HG03432 (cell line): ENCODE measurements at regions not wholly inside any gene's neighbourhood (a gene's known extent, or its start where the extent isn't known, plus 50 kb on each side); places are given as distances from the start of the nearest gene placed in this dataset.

Source experiments
- ATAC-seq: cut with Tn5 transposase; IDR thresholded peaks from one replicate; pipeline ENCODE4 v1.9.1; 2021; ENCODE audit warnings: mild to moderate bottlenecking, moderate library complexity; ENCODE audit not compliant: unreplicated experiment

- ATAC-seq = no peak
Observed at GRCh38 chr12:34188974-34189373, 166.7 kb downstream of the ALG10 start.

- ATAC-seq = no peak
Observed at GRCh38 chr12:34190054-34190453, 167.8 kb downstream of the ALG10 start.

GRCh38 chr12:34198924-34199323 lies 176.6 kb downstream of the ALG10 start:
- ATAC-seq = no peak

- no peak for ATAC-seq
Observed at GRCh38 chr12:34203866-34204620, 181.7 kb downstream of the ALG10 start.

GRCh38 chr12:34204830-34205285 lies 182.6 kb downstream of the ALG10 start:
- no peak for ATAC-seq

- ATAC-seq = no peak
Observed at GRCh38 chr12:34205401-34205800, 183.1 kb downstream of the ALG10 start.

GRCh38 chr12:34206061-34206785 lies 183.9 kb downstream of the ALG10 start:
- ATAC-seq = no peak

GRCh38 chr12:34207858-34208257 lies 185.6 kb downstream of the ALG10 start:
- ATAC-seq = no peak

- ATAC-seq = no peak
Observed at GRCh38 chr12:34208331-34209258, 186.3 kb downstream of the ALG10 start.

GRCh38 chr12:34209259-34209835 lies 187.1 kb downstream of the ALG10 start:
- ATAC-seq = no peak

- no peak for ATAC-seq
Observed at GRCh38 chr12:34210183-34210582, 187.9 kb downstream of the ALG10 start.

- no peak for ATAC-seq
Observed at GRCh38 chr12:34210689-34211530, 188.6 kb downstream of the ALG10 start.

- no peak for ATAC-seq
Observed at GRCh38 chr12:34212651-34213050, 190.4 kb downstream of the ALG10 start.

- no peak for ATAC-seq
Observed at GRCh38 chr12:34214011-34214410, 191.7 kb downstream of the ALG10 start.

- no peak for ATAC-seq
Observed at GRCh38 chr12:34215213-34215892, 193.1 kb downstream of the ALG10 start.

GRCh38 chr12:34215893-34216285 lies 193.6 kb downstream of the ALG10 start:
- ATAC-seq = no peak

- no peak for ATAC-seq
Observed at GRCh38 chr12:34217660-34218059, 195.4 kb downstream of the ALG10 start.

- peak; percentile 91 for ATAC-seq
Observed at GRCh38 chr12:34218193-34219045, 196.1 kb downstream of the ALG10 start.
